WTC11 (cell line): ENCODE measurements at regions not wholly inside any gene's neighbourhood (a gene's known extent, or its start where the extent isn't known, plus 50 kb on each side); places are given as distances from the start of the nearest gene placed in this dataset.

ENCODE experiments used
- ELF4 ChIP-seq: sonication (generic); formaldehyde crosslinking; IDR thresholded peaks from 2 replicates; pipeline ENCODE4 v1.8.1; 2022; ENCODE audit warnings: low read depth, mild to moderate bottlenecking, moderate library complexity, missing genetic modification reagents
- FOXJ3 ChIP-seq: sonication (generic); formaldehyde crosslinking; IDR thresholded peaks from 2 replicates; pipeline ENCODE4 v1.9.0; 2021; ENCODE audit warnings: missing genetic modification reagents, mild to moderate bottlenecking, borderline replicate concordance
- MXD4 ChIP-seq: fragments of 250-450 bp; sonication (Bioruptor Pico); IDR thresholded peaks from 2 replicates; pipeline ENCODE4 v1.8.0; 2021; ENCODE audit warnings: mild to moderate bottlenecking, moderate library complexity, borderline replicate concordance
- NFE2L1 ChIP-seq: sonication (generic); formaldehyde crosslinking; IDR thresholded peaks from 2 replicates; pipeline ENCODE4 v1.8.1; 2023; ENCODE audit warnings: missing genetic modification reagents
- TF ChIP-seq, protein P1 (sequence below): fragments of 200-600 bp; IDR thresholded peaks from 2 replicates; pipeline ENCODE4 v1.8.0; 2022; ENCODE audit warnings: antibody characterized with exemption
- TF ChIP-seq, protein P2 (sequence below): sonication (generic); formaldehyde crosslinking; IDR thresholded peaks from 2 replicates; pipeline ENCODE4 v1.8.1; 2022; ENCODE audit warnings: mild to moderate bottlenecking, missing genetic modification reagents, moderate library complexity, borderline replicate concordance
- TF ChIP-seq, protein P3 (sequence below): sonication (generic); formaldehyde crosslinking; IDR thresholded peaks from 2 replicates; pipeline ENCODE4 v1.8.1; 2022; ENCODE audit warnings: missing genetic modification reagents, borderline replicate concordance
- TF ChIP-seq, protein P4 (sequence below): sonication (generic); formaldehyde crosslinking; IDR thresholded peaks from 2 replicates; pipeline ENCODE4 v1.8.0; 2023; ENCODE audit warnings: mild to moderate bottlenecking, missing genetic modification reagents

DNA sequence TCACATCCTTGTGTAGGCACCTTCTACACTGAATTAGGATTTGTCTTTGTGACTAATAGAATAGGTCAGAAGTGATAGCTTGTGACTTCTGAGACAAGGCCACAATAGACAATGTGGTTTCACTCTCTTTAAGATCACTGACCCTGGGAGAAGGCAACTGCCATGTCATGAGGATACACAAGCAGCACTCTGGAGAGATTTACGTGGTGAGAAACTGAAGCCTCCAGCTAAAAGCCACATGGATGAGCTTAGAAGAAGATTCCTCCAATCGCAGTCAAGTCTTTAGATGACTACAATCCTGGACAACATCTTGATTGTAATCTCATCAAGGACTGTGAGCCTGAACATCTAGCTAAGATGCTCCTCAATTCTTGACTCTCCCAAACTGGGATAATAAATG, 206.6 kb downstream of the ESM1 start:
- TF ChIP-seq, protein P1, sequence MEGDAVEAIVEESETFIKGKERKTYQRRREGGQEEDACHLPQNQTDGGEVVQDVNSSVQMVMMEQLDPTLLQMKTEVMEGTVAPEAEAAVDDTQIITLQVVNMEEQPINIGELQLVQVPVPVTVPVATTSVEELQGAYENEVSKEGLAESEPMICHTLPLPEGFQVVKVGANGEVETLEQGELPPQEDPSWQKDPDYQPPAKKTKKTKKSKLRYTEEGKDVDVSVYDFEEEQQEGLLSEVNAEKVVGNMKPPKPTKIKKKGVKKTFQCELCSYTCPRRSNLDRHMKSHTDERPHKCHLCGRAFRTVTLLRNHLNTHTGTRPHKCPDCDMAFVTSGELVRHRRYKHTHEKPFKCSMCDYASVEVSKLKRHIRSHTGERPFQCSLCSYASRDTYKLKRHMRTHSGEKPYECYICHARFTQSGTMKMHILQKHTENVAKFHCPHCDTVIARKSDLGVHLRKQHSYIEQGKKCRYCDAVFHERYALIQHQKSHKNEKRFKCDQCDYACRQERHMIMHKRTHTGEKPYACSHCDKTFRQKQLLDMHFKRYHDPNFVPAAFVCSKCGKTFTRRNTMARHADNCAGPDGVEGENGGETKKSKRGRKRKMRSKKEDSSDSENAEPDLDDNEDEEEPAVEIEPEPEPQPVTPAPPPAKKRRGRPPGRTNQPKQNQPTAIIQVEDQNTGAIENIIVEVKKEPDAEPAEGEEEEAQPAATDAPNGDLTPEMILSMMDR: no peak
- TF ChIP-seq FOXJ3 (CRISPR knock-in tag): no peak
- no peak for TF ChIP-seq NFE2L1 (CRISPR knock-in tag)
- TF ChIP-seq, protein P2, sequence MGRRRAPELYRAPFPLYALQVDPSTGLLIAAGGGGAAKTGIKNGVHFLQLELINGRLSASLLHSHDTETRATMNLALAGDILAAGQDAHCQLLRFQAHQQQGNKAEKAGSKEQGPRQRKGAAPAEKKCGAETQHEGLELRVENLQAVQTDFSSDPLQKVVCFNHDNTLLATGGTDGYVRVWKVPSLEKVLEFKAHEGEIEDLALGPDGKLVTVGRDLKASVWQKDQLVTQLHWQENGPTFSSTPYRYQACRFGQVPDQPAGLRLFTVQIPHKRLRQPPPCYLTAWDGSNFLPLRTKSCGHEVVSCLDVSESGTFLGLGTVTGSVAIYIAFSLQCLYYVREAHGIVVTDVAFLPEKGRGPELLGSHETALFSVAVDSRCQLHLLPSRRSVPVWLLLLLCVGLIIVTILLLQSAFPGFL (CRISPR knock-in tag): no peak
- TF ChIP-seq, protein P3, sequence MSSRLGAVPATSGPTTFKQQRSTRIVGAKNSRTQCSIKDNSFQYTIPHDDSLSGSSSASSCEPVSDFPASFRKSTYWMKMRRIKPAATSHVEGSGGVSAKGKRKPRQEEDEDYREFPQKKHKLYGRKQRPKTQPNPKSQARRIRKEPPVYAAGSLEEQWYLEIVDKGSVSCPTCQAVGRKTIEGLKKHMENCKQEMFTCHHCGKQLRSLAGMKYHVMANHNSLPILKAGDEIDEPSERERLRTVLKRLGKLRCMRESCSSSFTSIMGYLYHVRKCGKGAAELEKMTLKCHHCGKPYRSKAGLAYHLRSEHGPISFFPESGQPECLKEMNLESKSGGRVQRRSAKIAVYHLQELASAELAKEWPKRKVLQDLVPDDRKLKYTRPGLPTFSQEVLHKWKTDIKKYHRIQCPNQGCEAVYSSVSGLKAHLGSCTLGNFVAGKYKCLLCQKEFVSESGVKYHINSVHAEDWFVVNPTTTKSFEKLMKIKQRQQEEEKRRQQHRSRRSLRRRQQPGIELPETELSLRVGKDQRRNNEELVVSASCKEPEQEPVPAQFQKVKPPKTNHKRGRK (CRISPR knock-in tag): no peak
- TF ChIP-seq, protein P4, sequence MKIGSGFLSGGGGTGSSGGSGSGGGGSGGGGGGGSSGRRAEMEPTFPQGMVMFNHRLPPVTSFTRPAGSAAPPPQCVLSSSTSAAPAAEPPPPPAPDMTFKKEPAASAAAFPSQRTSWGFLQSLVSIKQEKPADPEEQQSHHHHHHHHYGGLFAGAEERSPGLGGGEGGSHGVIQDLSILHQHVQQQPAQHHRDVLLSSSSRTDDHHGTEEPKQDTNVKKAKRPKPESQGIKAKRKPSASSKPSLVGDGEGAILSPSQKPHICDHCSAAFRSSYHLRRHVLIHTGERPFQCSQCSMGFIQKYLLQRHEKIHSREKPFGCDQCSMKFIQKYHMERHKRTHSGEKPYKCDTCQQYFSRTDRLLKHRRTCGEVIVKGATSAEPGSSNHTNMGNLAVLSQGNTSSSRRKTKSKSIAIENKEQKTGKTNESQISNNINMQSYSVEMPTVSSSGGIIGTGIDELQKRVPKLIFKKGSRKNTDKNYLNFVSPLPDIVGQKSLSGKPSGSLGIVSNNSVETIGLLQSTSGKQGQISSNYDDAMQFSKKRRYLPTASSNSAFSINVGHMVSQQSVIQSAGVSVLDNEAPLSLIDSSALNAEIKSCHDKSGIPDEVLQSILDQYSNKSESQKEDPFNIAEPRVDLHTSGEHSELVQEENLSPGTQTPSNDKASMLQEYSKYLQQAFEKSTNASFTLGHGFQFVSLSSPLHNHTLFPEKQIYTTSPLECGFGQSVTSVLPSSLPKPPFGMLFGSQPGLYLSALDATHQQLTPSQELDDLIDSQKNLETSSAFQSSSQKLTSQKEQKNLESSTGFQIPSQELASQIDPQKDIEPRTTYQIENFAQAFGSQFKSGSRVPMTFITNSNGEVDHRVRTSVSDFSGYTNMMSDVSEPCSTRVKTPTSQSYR: no peak
- TF ChIP-seq ELF4 (CRISPR knock-in tag): no peak
- no peak for TF ChIP-seq MXD4 (CRISPR knock-in tag)
